HG02798 (cell line): ENCODE measurements at regions not wholly inside any gene's neighbourhood (a gene's known extent, or its start where the extent isn't known, plus 50 kb on each side); places are given as distances from the start of the nearest gene placed in this dataset.
"Not testable (repeated sequence)": the region's sequence is repeated elsewhere in the genome, so short reads cannot be mapped to it uniquely, and the experiment has no call there.

Source experiments
- ATAC-seq: cut with Tn5 transposase; IDR thresholded peaks from one replicate; pipeline ENCODE4 v1.9.1; 2021; ENCODE audit warnings: mild to moderate bottlenecking; ENCODE audit not compliant: unreplicated experiment, poor library complexity

- no peak for ATAC-seq
Observed at GRCh38 chr13:83499286-83499685, 383.0 kb downstream of the SLITRK1 start.

DNA sequence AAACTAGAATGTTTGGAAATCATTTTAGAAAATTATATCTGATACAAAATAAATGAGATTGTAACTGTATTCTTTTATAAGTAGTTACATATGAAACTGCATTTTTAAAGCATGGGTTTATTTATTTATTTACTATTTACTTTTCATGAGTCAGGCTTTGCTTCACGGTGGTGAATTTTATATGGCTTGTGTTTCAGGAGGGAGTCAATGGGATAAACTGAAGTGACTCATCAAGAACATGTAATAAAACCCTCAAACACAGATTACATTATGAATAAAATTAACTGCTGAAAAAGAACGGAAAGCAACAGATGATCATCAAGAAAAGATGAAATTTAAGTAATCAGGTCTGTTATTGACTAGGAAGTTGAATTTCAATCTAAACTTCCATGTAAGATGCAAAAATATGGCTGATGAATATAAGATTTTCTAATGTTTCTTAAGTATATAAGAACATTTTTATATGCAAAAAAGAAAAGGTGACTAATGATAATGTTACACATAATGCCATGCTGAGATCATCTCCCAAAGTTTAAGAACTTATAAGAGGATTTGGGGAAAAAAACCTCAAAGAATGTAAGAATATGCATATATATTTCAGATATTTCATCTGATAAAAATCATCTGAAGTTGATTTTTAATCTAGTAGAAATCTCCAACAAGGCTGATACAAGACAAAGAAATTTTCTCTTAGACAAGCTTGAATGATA lies 383.6 kb downstream of the SLITRK1 start:
- no peak for ATAC-seq

- no peak for ATAC-seq
Observed at GRCh38 chr13:83498045-83498444, 384.2 kb downstream of the SLITRK1 start.

DNA sequence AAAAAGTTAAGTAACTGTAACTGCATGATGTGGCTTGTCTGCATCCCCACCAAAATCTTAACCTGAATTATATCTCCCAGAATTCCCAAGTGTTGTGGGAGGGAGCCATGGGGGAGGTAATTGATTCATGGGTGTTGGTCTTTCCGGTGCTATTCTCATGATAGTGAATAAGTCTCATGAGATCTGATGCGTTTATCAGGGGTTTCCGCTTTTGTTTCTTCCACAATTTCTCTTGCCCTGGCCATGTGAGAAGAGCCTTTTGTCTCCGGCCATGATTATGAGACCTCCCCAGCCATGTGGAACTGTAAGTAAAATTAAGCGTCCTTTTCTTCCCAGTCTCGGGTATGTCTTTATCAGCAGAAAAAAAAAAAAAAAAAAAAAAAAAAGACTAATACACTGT lies 385.8 kb downstream of the SLITRK1 start:
- ATAC-seq: no peak

DNA sequence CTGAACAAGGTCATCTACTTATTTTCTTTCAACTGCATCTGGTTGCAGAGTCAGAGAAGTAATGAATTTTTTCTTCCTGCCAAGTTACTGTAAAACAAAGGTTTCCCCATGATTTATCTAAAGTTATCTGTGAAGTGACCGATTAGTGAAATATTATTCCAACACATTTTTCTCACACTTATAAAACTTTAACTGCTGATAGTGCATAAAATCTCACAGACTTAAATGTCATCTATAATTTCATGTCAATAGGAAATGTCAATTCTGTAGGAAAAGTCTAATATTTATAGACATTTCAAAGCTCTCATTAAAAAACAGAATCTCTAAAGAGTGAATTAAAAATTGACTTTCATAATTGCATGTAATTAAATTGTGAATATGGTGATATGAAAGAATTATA lies 397.2 kb downstream of the SLITRK1 start:
- no peak for ATAC-seq

GRCh38 chr13:83471011-83471410 lies 411.3 kb downstream of the SLITRK1 start:
- ATAC-seq: no peak

DNA sequence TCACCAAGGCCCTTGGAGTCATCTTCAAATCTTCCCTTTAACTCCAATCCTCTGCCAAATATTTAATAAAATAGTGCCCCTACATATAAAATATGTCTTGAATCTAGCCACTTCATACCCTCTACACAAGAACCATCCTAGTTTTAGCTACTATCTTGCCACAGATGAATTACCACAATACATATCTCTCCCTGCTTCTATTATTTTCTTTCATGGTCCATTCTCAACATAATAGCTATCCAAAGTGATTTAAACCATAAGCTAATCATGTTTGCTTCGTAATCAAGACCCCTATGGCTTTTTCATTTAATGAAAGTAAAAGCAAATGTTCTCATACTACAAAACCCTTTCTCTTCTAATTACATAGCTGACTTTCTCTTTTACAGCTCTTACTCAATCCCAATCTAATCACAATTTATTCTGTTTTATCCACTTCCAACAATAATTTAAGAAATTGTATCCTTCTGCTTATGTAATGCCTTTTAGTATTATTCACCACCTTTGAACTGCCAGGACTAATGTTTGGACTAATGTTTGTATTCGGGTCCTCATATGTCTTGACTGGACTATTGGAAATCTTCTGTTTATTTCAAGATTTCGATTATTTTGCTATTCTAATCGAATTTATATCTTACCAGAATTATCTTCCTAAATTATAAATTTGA lies 412.0 kb downstream of the SLITRK1 start:
- ATAC-seq: no peak

DNA sequence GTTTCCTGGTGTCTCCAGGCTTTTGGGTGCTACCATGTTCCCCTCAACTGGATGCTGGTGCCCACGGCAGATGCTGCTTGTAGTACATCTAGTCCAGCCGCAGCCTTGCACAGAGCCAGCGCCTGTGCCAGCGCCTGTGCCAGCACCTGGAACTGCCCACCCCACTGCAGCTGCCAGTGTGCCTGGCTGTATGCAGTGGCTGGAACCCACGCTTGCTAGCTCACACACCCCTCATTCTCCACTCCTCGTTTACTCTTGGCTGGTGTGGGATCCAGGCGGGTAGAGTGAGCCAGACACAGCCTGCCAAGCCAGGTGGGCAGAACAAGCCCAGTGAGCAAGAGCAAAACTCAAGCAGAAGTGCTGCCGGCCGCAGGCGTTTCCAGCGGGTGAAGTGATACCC lies 428.6 kb downstream of the SLITRK1 start:
- no peak for ATAC-seq

GRCh38 chr13:83453300-83453699 lies 429.0 kb downstream of the SLITRK1 start:
- no peak for ATAC-seq

GRCh38 chr13:83452292-83452950 lies 429.9 kb downstream of the SLITRK1 start:
- ATAC-seq: no peak

- ATAC-seq: no peak
Observed at GRCh38 chr13:83450591-83450990, 431.7 kb downstream of the SLITRK1 start.

GRCh38 chr13:83449668-83450395 lies 432.4 kb downstream of the SLITRK1 start:
- ATAC-seq: no peak

GRCh38 chr13:83440465-83440864 lies 441.8 kb downstream of the SLITRK1 start:
- no peak for ATAC-seq

DNA sequence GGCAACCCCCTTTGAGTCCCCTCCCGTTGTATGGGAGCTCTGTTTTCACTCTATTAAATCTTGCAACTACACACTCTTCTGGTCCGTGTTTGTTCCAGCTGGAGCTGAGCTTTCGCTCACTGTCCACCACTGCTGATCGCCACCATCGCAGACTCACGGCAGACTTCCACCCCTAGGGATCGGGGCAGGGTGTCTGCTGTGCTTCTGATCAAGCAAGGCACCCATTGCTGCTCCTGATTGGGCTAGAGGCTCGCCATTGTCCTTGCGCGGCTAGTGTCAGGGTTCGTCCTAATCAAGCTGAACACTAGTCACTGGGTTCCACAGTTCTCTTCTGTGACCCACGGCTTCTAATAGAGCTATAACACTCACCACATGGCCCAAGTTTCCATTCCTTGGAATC lies 442.8 kb downstream of the SLITRK1 start:
- not testable (repeated sequence) for ATAC-seq

- no peak for ATAC-seq
Observed at GRCh38 chr13:83423861-83424260, 458.4 kb downstream of the SLITRK1 start.

GRCh38 chr13:83423381-83423780 lies 458.9 kb downstream of the SLITRK1 start:
- no peak for ATAC-seq

DNA sequence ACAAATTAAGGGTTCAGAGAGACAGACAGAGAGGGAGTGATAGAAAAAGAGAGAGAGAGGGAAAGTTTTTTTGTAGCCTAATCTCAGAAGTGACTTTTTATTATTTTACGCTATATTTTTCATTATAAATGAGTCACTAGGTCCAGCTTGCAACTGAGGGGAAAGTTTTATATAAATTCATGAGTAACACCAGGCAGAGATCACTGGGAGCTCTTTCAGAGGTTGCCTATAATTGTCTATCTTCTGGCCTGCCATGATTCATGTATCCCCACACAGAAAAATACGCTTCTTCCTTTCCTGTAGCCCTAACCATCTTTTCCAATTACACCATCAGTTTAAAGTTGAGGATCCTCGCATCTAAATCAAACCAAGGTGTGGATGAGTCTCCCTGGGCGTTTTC lies 467.9 kb downstream of the SLITRK1 start:
- ATAC-seq: no peak

GRCh38 chr13:83386609-83387008 lies 495.7 kb downstream of the SLITRK1 start:
- no peak for ATAC-seq

- no peak for ATAC-seq
Observed at GRCh38 chr13:83378908-83379307, 503.4 kb downstream of the SLITRK1 start.

GRCh38 chr13:83377491-83377890 lies 504.8 kb downstream of the SLITRK1 start:
- no peak for ATAC-seq

GRCh38 chr13:83372786-83373185 lies 509.5 kb downstream of the SLITRK1 start:
- no peak for ATAC-seq
